ENCODE measurements at regions not wholly inside any gene's neighbourhood (a gene's known extent, or its start where the extent isn't known, plus 50 kb on each side); places are given as distances from the start of the nearest gene placed in this dataset.

- no peak for TF ChIP-seq Cebpa-rat (IDR thresholded peaks at IDR 0.05)
- Histone ChIP-seq H3K4me2 (no peak overlapping the region; the same call in 1 of the 2 replicates), H3K36me3 (no peaks in the 10 kb centered on the region), H3K9me3 (no peaks in the 10 kb centered on the region), H4K20me1 (no peaks in the 10 kb centered on the region), H3K27ac (no peak overlapping the region), H3K4me1 (peaks cover 29% of the 10 kb centered on the region), H3K9ac (no peak overlapping the region), H3K4me3 (no peak overlapping the region), H3K27me3 (no peaks in the 10 kb centered on the region)
Observed at GRCh38 chr5:2333291-2333690, 418.2 kb downstream of the IRX2 start.

- TF ChIP-seq Cebpa-rat (IDR thresholded peaks at IDR 0.05), result no peak
- no peaks in the 10 kb centered on the region for H3K9me3 ChIP-seq
- H3K4me2 ChIP-seq, result no peak overlapping the region
- H4K20me1 ChIP-seq, result no peaks in the 10 kb centered on the region
- H3K9ac ChIP-seq, result no peak overlapping the region
- H3K27me3 ChIP-seq, result no peaks in the 10 kb centered on the region
- no peaks in the 10 kb centered on the region for H3K36me3 ChIP-seq
- H3K27ac ChIP-seq, result no peak overlapping the region
- H3K4me3 ChIP-seq, result no peak overlapping the region
- peaks cover 37% of the 10 kb centered on the region for H3K4me1 ChIP-seq
Observed at GRCh38 chr5:2332521-2332920, 419.0 kb downstream of the IRX2 start.

- Histone ChIP-seq H3K9me3 (no peaks in the 10 kb centered on the region), H3K9ac (no peak overlapping the region), H3K4me1 (peaks cover 57% of the 10 kb centered on the region), H3K4me2 (no peak overlapping the region; the same call in 1 of the 2 replicates), H3K4me3 (no peak overlapping the region), H4K20me1 (no peaks in the 10 kb centered on the region), H3K36me3 (no peaks in the 10 kb centered on the region), H3K27ac (no peak overlapping the region), H3K27me3 (no peaks in the 10 kb centered on the region)
- no peak for TF ChIP-seq Cebpa-rat (IDR thresholded peaks at IDR 0.05)
Observed at GRCh38 chr5:2330325-2331130, 420.9 kb downstream of the IRX2 start.

DNA sequence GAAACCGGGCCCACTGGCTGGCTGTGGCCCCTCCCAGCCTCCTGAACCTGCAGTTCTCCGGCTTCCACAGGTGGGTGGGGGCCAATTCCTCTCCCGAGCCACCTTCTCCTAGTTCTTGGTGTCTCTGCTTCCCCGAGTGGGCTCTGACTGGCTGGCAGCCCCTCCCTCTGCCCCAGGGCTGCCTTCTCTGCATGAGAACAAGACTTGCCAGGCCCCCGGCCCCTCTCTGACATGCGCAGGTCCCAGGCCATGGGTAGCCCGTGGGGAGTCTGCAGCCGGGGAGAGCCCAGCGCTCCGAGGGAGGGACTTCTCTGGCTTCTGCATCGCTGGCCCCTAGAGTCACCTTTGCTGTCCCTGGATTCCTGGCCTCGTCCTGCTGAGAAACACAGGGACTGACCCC, 421.7 kb downstream of the IRX2 start:
- H3K4me2 ChIP-seq, result no peak overlapping the region; the same call in 1 of the 2 replicates
- no peak for TF ChIP-seq Cebpa-rat (IDR thresholded peaks at IDR 0.05)
- H4K20me1 ChIP-seq, result no peaks in the 10 kb centered on the region
- H3K9me3 ChIP-seq, result no peaks in the 10 kb centered on the region
- no peak overlapping the region for H3K4me3 ChIP-seq
- no peak overlapping the region for H3K9ac ChIP-seq
- no peaks in the 10 kb centered on the region for H3K27me3 ChIP-seq
- H3K4me1 ChIP-seq, result peaks cover 65% of the 10 kb centered on the region
- H3K27ac ChIP-seq, result no peak overlapping the region
- H3K36me3 ChIP-seq, result no peaks in the 10 kb centered on the region

DNA sequence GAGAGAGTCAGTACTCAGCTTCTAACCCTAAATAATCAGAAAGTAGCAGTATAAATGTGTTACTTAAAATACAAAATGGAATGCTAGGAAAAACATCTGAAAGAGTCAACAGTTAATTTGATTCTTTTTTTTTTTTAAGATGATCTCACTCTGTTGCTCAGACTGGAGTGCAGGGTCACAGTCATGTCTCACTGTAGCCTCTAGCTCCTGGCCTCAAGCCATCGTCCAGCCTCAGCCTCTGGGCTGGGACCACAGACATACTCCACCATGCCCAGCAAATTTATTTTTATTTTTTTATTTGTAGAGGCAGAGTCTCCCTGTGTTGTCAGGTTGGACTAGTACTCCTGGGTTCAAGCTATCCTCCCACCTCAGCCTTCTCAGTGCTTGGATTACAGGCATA, 424.9 kb downstream of the IRX2 start:
- H3K27ac ChIP-seq, result no peak overlapping the region
- TF ChIP-seq Cebpa-rat (IDR thresholded peaks at IDR 0.05), result no peak

DNA sequence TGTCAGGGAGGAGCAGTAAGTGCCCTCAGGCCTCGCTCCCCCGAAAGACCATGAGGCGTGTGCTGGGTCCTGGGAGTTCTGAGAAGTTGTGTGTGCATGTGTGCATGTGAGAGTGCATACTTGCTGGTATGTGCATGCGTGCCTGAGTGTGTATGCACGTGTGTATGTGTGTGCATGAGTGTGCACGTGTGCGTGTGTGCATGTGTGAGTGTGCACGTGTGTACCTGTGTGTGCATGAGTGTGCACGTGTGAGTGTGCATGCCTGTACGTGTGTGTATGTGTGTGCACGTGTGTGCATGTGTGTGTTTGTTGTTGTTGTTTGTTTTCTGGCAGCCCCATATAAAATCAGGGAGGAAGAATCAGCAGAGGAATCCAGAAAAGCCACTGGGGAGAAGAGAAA, 426.7 kb downstream of the IRX2 start:
- Histone ChIP-seq H3K27ac (no peak overlapping the region), H3K4me1 (peaks cover 68% of the 10 kb centered on the region), H3K27me3 (no peaks in the 10 kb centered on the region), H3K4me2 (peak overlapping the region; percentile 86), H3K9ac (no peak overlapping the region; the same call in 1 of the 2 replicates), H3K4me3 (no peak overlapping the region), H3K9me3 (peaks cover 11% of the 10 kb centered on the region), H4K20me1 (no peaks in the 10 kb centered on the region), H3K36me3 (no peaks in the 10 kb centered on the region)
- TF ChIP-seq Cebpa-rat (IDR thresholded peaks at IDR 0.05), result no peak

More for the DNA sequence above, 424.9 kb downstream of the IRX2 start:
- Histone ChIP-seq H3K4me3 (no peak overlapping the region), H3K4me2 (peak overlapping the region; percentile 8; the same call in 1 of the 2 replicates), H3K36me3 (no peaks in the 10 kb centered on the region), H3K9ac (no peak overlapping the region), H3K4me1 (peaks cover 75% of the 10 kb centered on the region), H4K20me1 (no peaks in the 10 kb centered on the region), H3K9me3 (peaks cover 11% of the 10 kb centered on the region), H3K27me3 (no peaks in the 10 kb centered on the region)

- H4K20me1 ChIP-seq, result no peaks in the 10 kb centered on the region
- no peak overlapping the region for H3K4me2 ChIP-seq
- TF ChIP-seq Cebpa-rat (IDR thresholded peaks at IDR 0.05), result no peak
- H3K27me3 ChIP-seq, result no peaks in the 10 kb centered on the region
- H3K36me3 ChIP-seq, result no peaks in the 10 kb centered on the region
- peaks cover 14% of the 10 kb centered on the region for H3K9me3 ChIP-seq
- no peak overlapping the region for H3K27ac ChIP-seq
- peaks cover 36% of the 10 kb centered on the region for H3K4me1 ChIP-seq
- H3K9ac ChIP-seq, result no peak overlapping the region
- no peak overlapping the region for H3K4me3 ChIP-seq
Observed at GRCh38 chr5:2320611-2321010, 430.9 kb downstream of the IRX2 start.

DNA sequence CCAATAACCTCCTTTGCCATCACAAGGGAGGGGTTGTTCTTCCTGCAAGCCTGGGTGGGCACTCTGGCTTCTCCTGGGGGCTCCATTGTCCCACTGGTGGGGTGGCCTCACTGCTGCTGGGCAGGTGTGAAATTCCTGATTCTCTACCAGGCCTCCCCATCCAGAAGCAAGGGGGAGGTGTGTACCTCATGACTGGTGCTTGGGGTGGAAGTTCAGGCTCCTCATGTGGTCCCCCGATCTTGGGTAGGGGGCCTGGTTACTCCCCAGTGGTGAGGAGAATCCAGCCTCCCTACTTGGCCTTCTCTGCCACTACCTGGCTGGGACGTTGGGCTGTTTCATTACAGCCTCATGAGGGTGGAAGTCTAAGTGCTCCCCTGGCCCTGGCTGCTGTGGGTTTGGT, 433.9 kb downstream of the IRX2 start:
- H3K4me2 ChIP-seq, result peak overlapping the region; percentile 32
- 0 out of 2 replicates have a peak overlapping the region, but pooled peaks have one; percentile 6 for H3K27ac ChIP-seq
- no peak overlapping the region for H3K9ac ChIP-seq
- H3K4me3 ChIP-seq, result no peak overlapping the region
- no peaks in the 10 kb centered on the region for H4K20me1 ChIP-seq
- TF ChIP-seq Cebpa-rat (IDR thresholded peaks at IDR 0.05), result no peak
- peaks cover 10% of the 10 kb centered on the region for H3K4me1 ChIP-seq
- H3K9me3 ChIP-seq, result peaks cover 9% of the 10 kb centered on the region
- no peaks in the 10 kb centered on the region for H3K36me3 ChIP-seq
- no peaks in the 10 kb centered on the region for H3K27me3 ChIP-seq

DNA sequence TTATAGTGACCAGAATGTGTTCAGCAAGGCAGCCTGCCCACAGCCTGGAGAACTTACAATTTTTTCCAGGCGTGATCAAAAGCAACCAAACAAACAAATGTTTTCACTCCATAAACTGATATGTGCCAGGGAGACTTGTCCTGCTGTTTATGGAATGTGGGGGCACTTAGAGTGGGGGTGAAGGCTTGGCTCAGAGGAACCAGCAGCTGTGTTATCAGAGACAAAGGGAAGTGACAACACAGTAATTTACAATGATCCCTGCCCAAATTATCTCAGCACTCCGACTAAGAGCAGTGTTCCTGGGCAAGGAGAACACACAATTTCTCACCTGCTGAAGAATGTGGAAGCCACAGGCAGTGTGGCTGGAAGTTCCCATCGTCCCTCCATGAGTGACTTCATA, 429.1 kb upstream of the IRX4 start:
- Histone ChIP-seq H3K4me1 (no peaks in the 10 kb centered on the region), H3K9me3 (peaks cover 9% of the 10 kb centered on the region), H3K36me3 (no peaks in the 10 kb centered on the region), H3K27me3 (no peaks in the 10 kb centered on the region), H4K20me1 (no peaks in the 10 kb centered on the region), H3K4me2 (no peak overlapping the region), H3K9ac (no peak overlapping the region), H3K4me3 (no peak overlapping the region), H3K27ac (no peak overlapping the region)
- no peak for TF ChIP-seq Cebpa-rat (IDR thresholded peaks at IDR 0.05)

GRCh38 chr5:2310946-2311345, 428.2 kb upstream of the IRX4 start:
- no peaks in the 10 kb centered on the region for H3K36me3 ChIP-seq
- H3K4me1 ChIP-seq, result no peaks in the 10 kb centered on the region
- no peak overlapping the region for H3K9ac ChIP-seq
- TF ChIP-seq Cebpa-rat (IDR thresholded peaks at IDR 0.05), result no peak
- H3K4me2 ChIP-seq, result no peak overlapping the region
- H3K27ac ChIP-seq, result no peak overlapping the region
- H3K27me3 ChIP-seq, result no peaks in the 10 kb centered on the region
- peaks cover 9% of the 10 kb centered on the region for H3K9me3 ChIP-seq
- no peak overlapping the region for H3K4me3 ChIP-seq
- H4K20me1 ChIP-seq, result no peaks in the 10 kb centered on the region
